ENCODE measurements at regions not wholly inside any gene's neighbourhood (a gene's known extent, or its start where the extent isn't known, plus 50 kb on each side); places are given as distances from the start of the nearest gene placed in this dataset.

GRCh38 chr12:93089805-93090569 is 160.9 kb upstream of the EEA1 start:
- TF ChIP-seq CTCF (conservative IDR thresholded peaks at IDR 0.05 in 1 of 2, IDR thresholded peaks at IDR 0.05 in 1 of 2; ENCODE audit: low read depth in 1 of 2, low read length in 2 of 2) (no peak), EZH2 (IDR thresholded peaks at IDR 0.05; ENCODE audit: low read length, missing control alignments) (no peak)
